K562 (cell line): ENCODE measurements at regions not wholly inside any gene's neighbourhood (a gene's known extent, or its start where the extent isn't known, plus 50 kb on each side); places are given as distances from the start of the nearest gene placed in this dataset.

ENCODE experiments used
- CAMTA2 ChIP-seq: fragments of 250-450 bp; sonication (Bioruptor Pico); conservative IDR thresholded peaks from 2 replicates; pipeline ENCODE4 v1.5.1; 2022
- CEBPB ChIP-seq: fragments of 450-650 bp; IDR thresholded peaks from 2 replicates; pipeline ENCODE4 v1.6.1; 2016; ENCODE audit warnings: missing genetic modification characterization, missing compliant biosample characterization
- FOSL1 ChIP-seq: fragments of 200-800 bp; sonication (Bioruptor generic); conservative IDR thresholded peaks from 2 replicates; pipeline ENCODE4 v1.6.1; 2016; ENCODE audit warnings: missing genetic modification characterization, missing compliant biosample characterization
- FOXJ3 ChIP-seq: sonication (generic); formaldehyde crosslinking; IDR thresholded peaks from 2 replicates; pipeline ENCODE4 v1.4.0; 2020; ENCODE audit warnings: mild to moderate bottlenecking, missing genetic modification reagents
- NFIC ChIP-seq: fragments of 450-650 bp; IDR thresholded peaks from 2 replicates; pipeline ENCODE4 v1.6.1; 2017; ENCODE audit warnings: mild to moderate bottlenecking, inconsistent platforms
- SMC3 ChIP-seq: conservative IDR thresholded peaks from 2 replicates; pipeline ENCODE4 v1.6.1; 2011; ENCODE audit warnings: low read depth, low read length, improper control_type of control experiment; ENCODE audit not compliant: insufficient read depth
- ZBTB7A ChIP-seq: IDR thresholded peaks from 2 replicates; pipeline ENCODE4 v1.6.1; 2011; ENCODE audit warnings: low read depth, mild to moderate bottlenecking, low read length, moderate library complexity, borderline replicate concordance; ENCODE audit not compliant: control insufficient read depth
- ZNF444 ChIP-seq: fragments of 250-450 bp; sonication (Bioruptor Pico); IDR thresholded peaks from 2 replicates; pipeline ENCODE4 v1.4.0; 2020; ENCODE audit warnings: mild to moderate bottlenecking, moderate library complexity
- ZZZ3 ChIP-seq: fragments of 450-650 bp; IDR thresholded peaks from 2 replicates; pipeline ENCODE4 v1.6.1; 2016; ENCODE audit warnings: antibody characterized with exemption, mild to moderate bottlenecking, moderate library complexity
- TF ChIP-seq, protein P1 (sequence below): sonication (generic); formaldehyde crosslinking; IDR thresholded peaks from 2 replicates; pipeline ENCODE4 v1.8.0; 2022; ENCODE audit warnings: mild to moderate bottlenecking, missing genetic modification reagents
- TF ChIP-seq, protein P2 (sequence below): fragments of 250-450 bp; sonication (Bioruptor Pico); IDR thresholded peaks from 2 replicates; pipeline ENCODE4 v1.4.0; 2020; ENCODE audit warnings: mild to moderate bottlenecking
- TF ChIP-seq, protein P3 (sequence below): fragments of 450-650 bp; formaldehyde crosslinking; IDR thresholded peaks from 2 replicates; pipeline ENCODE4 v1.4.0; 2022; ENCODE audit warnings: missing genetic modification characterization
- TF ChIP-seq, protein P4 (sequence below): fragments of 150-350 bp; IDR thresholded peaks from 2 replicates; pipeline ENCODE4 v1.6.1; 2014; ENCODE audit warnings: low read depth, mild to moderate bottlenecking, low read length, borderline replicate concordance

DNA sequence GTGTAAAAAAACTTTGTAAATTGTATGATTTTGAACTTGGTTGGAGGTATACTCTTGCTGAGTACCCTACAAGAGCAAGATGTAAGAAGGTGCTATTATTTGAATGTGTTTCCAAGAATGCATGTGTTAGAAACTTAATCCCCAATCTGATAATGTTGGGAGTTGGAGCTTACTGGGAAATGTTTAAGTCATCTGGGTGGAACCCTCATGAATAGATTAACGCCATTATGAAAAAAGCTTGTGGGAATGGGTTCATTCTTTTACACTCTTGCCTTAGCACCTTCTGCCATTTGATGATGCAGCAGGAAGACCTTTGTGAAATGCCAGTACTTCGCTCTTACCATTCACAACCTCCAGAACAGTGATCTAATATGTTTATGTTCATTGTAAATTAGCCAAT, 498.3 kb downstream of the TMEM135 start:
- no peak for TF ChIP-seq CEBPB (tag)
- TF ChIP-seq ZNF444 (CRISPR knock-in tag): no peak
- no peak for TF ChIP-seq SMC3
- no peak for TF ChIP-seq FOXJ3
- TF ChIP-seq, protein P1, sequence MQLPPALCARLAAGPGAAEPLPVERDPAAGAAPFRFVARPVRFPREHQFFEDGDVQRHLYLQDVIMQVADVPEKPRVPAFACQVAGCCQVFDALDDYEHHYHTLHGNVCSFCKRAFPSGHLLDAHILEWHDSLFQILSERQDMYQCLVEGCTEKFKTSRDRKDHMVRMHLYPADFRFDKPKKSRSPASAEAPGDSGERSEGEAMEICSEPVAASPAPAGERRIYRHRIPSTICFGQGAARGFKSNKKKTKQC (CRISPR knock-in tag): no peak
- no peak for TF ChIP-seq ZBTB7A
- no peak for TF ChIP-seq ZZZ3
- no peak for TF ChIP-seq NFIC
- TF ChIP-seq, protein P2, sequence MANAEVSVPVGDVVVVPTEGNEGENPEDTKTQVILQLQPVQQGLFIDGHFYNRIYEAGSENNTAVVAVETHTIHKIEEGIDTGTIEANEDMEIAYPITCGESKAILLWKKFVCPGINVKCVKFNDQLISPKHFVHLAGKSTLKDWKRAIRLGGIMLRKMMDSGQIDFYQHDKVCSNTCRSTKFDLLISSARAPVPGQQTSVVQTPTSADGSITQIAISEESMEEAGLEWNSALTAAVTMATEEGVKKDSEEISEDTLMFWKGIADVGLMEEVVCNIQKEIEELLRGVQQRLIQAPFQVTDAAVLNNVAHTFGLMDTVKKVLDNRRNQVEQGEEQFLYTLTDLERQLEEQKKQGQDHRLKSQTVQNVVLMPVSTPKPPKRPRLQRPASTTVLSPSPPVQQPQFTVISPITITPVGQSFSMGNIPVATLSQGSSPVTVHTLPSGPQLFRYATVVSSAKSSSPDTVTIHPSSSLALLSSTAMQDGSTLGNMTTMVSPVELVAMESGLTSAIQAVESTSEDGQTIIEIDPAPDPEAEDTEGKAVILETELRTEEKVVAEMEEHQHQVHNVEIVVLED (CRISPR knock-in tag): no peak
- no peak for TF ChIP-seq CAMTA2 (CRISPR knock-in tag)
- no peak for TF ChIP-seq FOSL1 (tag)
- TF ChIP-seq, protein P3, sequence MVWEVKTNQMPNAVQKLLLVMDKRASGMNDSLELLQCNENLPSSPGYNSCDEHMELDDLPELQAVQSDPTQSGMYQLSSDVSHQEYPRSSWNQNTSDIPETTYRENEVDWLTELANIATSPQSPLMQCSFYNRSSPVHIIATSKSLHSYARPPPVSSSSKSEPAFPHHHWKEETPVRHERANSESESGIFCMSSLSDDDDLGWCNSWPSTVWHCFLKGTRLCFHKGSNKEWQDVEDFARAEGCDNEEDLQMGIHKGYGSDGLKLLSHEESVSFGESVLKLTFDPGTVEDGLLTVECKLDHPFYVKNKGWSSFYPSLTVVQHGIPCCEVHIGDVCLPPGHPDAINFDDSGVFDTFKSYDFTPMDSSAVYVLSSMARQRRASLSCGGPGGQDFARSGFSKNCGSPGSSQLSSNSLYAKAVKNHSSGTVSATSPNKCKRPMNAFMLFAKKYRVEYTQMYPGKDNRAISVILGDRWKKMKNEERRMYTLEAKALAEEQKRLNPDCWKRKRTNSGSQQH (CRISPR knock-in tag): no peak
- TF ChIP-seq, protein P4, sequence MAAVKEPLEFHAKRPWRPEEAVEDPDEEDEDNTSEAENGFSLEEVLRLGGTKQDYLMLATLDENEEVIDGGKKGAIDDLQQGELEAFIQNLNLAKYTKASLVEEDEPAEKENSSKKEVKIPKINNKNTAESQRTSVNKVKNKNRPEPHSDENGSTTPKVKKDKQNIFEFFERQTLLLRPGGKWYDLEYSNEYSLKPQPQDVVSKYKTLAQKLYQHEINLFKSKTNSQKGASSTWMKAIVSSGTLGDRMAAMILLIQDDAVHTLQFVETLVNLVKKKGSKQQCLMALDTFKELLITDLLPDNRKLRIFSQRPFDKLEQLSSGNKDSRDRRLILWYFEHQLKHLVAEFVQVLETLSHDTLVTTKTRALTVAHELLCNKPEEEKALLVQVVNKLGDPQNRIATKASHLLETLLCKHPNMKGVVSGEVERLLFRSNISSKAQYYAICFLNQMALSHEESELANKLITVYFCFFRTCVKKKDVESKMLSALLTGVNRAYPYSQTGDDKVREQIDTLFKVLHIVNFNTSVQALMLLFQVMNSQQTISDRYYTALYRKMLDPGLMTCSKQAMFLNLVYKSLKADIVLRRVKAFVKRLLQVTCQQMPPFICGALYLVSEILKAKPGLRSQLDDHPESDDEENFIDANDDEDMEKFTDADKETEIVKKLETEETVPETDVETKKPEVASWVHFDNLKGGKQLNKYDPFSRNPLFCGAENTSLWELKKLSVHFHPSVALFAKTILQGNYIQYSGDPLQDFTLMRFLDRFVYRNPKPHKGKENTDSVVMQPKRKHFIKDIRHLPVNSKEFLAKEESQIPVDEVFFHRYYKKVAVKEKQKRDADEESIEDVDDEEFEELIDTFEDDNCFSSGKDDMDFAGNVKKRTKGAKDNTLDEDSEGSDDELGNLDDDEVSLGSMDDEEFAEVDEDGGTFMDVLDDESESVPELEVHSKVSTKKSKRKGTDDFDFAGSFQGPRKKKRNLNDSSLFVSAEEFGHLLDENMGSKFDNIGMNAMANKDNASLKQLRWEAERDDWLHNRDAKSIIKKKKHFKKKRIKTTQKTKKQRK: no peak
